ENCODE measurements at regions not wholly inside any gene's neighbourhood (a gene's known extent, or its start where the extent isn't known, plus 50 kb on each side); places are given as distances from the start of the nearest gene placed in this dataset.

DNA sequence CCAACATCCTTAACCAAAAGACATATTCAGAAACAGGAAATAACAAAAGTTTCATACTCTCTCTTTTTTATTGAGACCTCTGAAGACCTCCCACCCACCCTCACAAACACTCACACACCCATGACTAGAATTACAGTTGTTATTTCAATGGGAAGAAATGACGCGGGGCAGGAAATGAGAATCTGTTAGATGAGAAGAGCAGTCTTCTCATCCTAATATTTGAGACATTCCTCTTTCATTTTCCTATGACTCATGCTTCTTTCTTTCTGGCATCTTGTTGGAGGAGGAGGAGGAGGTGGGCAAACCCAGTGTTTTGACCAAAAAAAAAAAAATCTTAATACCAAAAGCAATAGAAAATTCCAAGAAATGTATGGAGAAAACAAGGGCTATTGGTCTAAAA, 179.5 kb upstream of the TARS1 start:
- TF ChIP-seq, protein P1, sequence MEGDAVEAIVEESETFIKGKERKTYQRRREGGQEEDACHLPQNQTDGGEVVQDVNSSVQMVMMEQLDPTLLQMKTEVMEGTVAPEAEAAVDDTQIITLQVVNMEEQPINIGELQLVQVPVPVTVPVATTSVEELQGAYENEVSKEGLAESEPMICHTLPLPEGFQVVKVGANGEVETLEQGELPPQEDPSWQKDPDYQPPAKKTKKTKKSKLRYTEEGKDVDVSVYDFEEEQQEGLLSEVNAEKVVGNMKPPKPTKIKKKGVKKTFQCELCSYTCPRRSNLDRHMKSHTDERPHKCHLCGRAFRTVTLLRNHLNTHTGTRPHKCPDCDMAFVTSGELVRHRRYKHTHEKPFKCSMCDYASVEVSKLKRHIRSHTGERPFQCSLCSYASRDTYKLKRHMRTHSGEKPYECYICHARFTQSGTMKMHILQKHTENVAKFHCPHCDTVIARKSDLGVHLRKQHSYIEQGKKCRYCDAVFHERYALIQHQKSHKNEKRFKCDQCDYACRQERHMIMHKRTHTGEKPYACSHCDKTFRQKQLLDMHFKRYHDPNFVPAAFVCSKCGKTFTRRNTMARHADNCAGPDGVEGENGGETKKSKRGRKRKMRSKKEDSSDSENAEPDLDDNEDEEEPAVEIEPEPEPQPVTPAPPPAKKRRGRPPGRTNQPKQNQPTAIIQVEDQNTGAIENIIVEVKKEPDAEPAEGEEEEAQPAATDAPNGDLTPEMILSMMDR (IDR thresholded peaks at IDR 0.05; ENCODE audit: low read depth, low read length) = no peak
- TF ChIP-seq EZH2phosphoT487 (IDR thresholded peaks at IDR 0.05; ENCODE audit: low read depth) = no peak
